Caco-2 (cell line): ENCODE measurements at regions not wholly inside any gene's neighbourhood (a gene's known extent, or its start where the extent isn't known, plus 50 kb on each side); places are given as distances from the start of the nearest gene placed in this dataset.

ENCODE experiments used
- BruUV-seq: library from RNA; stranded (reverse); fragments of 400-500 nt; replicated peaks from 2 replicates; lab custom pipeline; 2021; lab: Mats Ljungman, UMichigan
- CTCF ChIA-PET: fragments of 300-600 bp; sonication (Branson Sonifier 250); formaldehyde crosslinking; loops from one replicate; lab custom pipeline; 2022; ENCODE audit warnings: antibody characterized with exemption; lab: Charles Lee
- POLR2A ChIA-PET: fragments of 300-600 bp; sonication (Branson Sonifier 250); formaldehyde crosslinking; loops from one replicate; lab custom pipeline; 2022; ENCODE audit warnings: antibody characterized with exemption; lab: Charles Lee
- DNase-seq, 2 experiments: peaks; one replicate each; pipeline versions ENCODE4 v3.0.0 to v3.0.0-alpha.2; 2020 to 2022
- H3K27me3 ChIP-seq: replicated peaks from 2 replicates; pipeline ENCODE4 v1.6.0; 2011; ENCODE audit warnings: low read length; ENCODE audit not compliant: control insufficient read depth, insufficient read depth
- H3K36me3 ChIP-seq: 2 replicates; pipeline ENCODE4 v1.5.1; 2011; ENCODE audit warnings: low read length; ENCODE audit not compliant: control insufficient read depth, insufficient read depth
- H3K4me1 ChIP-seq: fragments of 250-450 bp; sonication (Bioruptor Pico); 2 replicates; pipeline ENCODE4 v1.5.1; 2020; ENCODE audit warnings: mild to moderate bottlenecking
- H3K4me3 ChIP-seq: 2 replicates; pipeline ENCODE4 v1.5.1; 2011; ENCODE audit warnings: low read depth, mild to moderate bottlenecking, control low read depth, low read length
- H3K9me3 ChIP-seq: fragments of 250-450 bp; sonication (Bioruptor Pico); 2 replicates; pipeline ENCODE4 v1.5.1; 2020; ENCODE audit warnings: mild to moderate bottlenecking, moderate library complexity
- H3K27ac Mint-ChIP-seq: one replicate; pipeline ENCODE4 v1.8.0; 2022; ENCODE audit warnings: mixed read lengths; ENCODE audit not compliant: unreplicated experiment
- H3K27me3 Mint-ChIP-seq: one replicate; pipeline ENCODE4 v1.8.0; 2022; ENCODE audit warnings: mixed read lengths; ENCODE audit not compliant: insufficient read depth, unreplicated experiment
- H3K36me3 Mint-ChIP-seq: one replicate; pipeline ENCODE4 v1.8.0; 2022; ENCODE audit warnings: mild to moderate bottlenecking, mixed read lengths; ENCODE audit not compliant: insufficient read depth, unreplicated experiment
- H3K4me1 Mint-ChIP-seq: one replicate; pipeline ENCODE4 v1.8.0; 2022; ENCODE audit warnings: low read depth, mixed read lengths; ENCODE audit not compliant: unreplicated experiment
- H3K4me3 Mint-ChIP-seq: one replicate; pipeline ENCODE4 v1.8.0; 2022; ENCODE audit warnings: mild to moderate bottlenecking, moderate library complexity, mixed read lengths; ENCODE audit not compliant: unreplicated experiment
- H3K9me3 Mint-ChIP-seq: one replicate; pipeline ENCODE4 v1.8.0; 2022; ENCODE audit warnings: mixed read lengths; ENCODE audit not compliant: unreplicated experiment
- intact Hi-C: fragments of 100-400 bp; cut with micrococcal nuclease; formaldehyde crosslinking; loops from one replicate; pipeline ENCODE4 v1.10.0; 2022; ENCODE audit not compliant: unreplicated experiment
- TF ChIP-seq, protein P1 (sequence below), 2 experiments: fragments of 200-600 bp in 1 of 2; IDR thresholded peaks; 1 replicate in 1 of 2; 2 replicates in 1 of 2; pipeline versions ENCODE4 v1.5.1 to v1.8.0; 2011 to 2022; ENCODE audit warnings: antibody characterized with exemption in 1 of 2, control low read depth in 1 of 2, inconsistent platforms in 1 of 2, low read depth in 1 of 2, low read length in 1 of 2, mild to moderate bottlenecking in 1 of 2, moderate library complexity in 1 of 2; ENCODE audit not compliant: insufficient read depth in 1 of 2, severe bottlenecking in 1 of 2, unreplicated experiment in 1 of 2

DNA sequence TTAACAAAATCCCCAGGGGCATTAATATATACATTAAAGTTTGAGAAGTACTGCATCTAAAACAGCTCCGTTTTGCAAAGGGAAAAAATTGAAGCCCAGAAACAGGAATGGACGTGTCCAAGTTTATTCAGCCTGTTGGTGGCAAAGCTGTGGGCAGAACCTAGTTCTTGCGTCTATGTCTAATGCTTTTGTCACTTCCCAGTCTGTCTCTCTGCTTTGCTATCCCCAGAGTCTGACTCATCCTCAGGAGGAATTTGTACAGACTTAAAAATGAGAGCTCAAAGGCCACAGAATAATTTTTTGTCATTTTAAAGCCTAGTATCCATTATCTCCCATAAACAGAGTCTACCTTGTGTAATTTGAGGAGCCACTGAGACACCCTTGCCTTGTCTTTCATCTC lies 330.9 kb upstream of the GRIA1 start:
- TF ChIP-seq, protein P1, sequence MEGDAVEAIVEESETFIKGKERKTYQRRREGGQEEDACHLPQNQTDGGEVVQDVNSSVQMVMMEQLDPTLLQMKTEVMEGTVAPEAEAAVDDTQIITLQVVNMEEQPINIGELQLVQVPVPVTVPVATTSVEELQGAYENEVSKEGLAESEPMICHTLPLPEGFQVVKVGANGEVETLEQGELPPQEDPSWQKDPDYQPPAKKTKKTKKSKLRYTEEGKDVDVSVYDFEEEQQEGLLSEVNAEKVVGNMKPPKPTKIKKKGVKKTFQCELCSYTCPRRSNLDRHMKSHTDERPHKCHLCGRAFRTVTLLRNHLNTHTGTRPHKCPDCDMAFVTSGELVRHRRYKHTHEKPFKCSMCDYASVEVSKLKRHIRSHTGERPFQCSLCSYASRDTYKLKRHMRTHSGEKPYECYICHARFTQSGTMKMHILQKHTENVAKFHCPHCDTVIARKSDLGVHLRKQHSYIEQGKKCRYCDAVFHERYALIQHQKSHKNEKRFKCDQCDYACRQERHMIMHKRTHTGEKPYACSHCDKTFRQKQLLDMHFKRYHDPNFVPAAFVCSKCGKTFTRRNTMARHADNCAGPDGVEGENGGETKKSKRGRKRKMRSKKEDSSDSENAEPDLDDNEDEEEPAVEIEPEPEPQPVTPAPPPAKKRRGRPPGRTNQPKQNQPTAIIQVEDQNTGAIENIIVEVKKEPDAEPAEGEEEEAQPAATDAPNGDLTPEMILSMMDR (IDR thresholded peaks at IDR 0.05; ENCODE audit: insufficient read depth in 1 of 2, low read depth in 1 of 2, low read length in 1 of 2, severe bottlenecking in 1 of 2, unreplicated experiment in 1 of 2): no peak
- BruUV-seq: no TSS peak
- H3K4me1 ChIP-seq: no peaks in the 10 kb centered on the region
- no peak overlapping the region for H3K27ac Mint-ChIP-seq
- H3K36me3 Mint-ChIP-seq: no peaks in the 10 kb centered on the region
- H3K4me3 Mint-ChIP-seq: no peak overlapping the region
- intact Hi-C loops: no loop called here
- peaks cover 4% of the 10 kb centered on the region for H3K27me3 Mint-ChIP-seq
- CTCF ChIA-PET: no interaction called here
- no peaks in the 10 kb centered on the region for H3K9me3 ChIP-seq
- H3K27me3 ChIP-seq: no peaks in the 10 kb centered on the region
- no peak for DNase-seq
- no peaks in the 10 kb centered on the region for H3K9me3 Mint-ChIP-seq
- no peaks in the 10 kb centered on the region for H3K36me3 ChIP-seq
- POLR2A ChIA-PET: no interaction called here
- H3K4me1 Mint-ChIP-seq: no peaks in the 10 kb centered on the region
- no peak overlapping the region for H3K4me3 ChIP-seq

DNA sequence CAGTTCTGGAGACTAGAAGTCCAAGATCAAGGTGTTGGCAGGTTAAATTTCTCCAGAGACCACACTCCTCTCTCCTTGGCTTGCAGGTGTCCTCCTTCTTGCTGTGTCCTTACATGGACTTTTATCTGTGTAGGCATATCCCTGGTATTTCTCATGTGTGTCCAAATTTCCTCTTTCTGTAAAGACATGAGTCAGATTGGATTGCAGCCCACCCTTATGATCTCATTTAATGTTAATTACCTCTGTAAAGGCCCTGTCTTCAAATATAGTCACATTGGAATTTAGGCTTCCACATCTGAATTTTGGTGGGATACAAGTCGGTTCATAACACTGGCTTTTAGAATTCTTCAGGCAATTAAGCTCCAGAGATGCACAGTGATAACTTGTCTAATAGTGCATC lies 322.2 kb upstream of the GRIA1 start:
- H3K27ac Mint-ChIP-seq: no peak overlapping the region
- no TSS peak for BruUV-seq

DNA sequence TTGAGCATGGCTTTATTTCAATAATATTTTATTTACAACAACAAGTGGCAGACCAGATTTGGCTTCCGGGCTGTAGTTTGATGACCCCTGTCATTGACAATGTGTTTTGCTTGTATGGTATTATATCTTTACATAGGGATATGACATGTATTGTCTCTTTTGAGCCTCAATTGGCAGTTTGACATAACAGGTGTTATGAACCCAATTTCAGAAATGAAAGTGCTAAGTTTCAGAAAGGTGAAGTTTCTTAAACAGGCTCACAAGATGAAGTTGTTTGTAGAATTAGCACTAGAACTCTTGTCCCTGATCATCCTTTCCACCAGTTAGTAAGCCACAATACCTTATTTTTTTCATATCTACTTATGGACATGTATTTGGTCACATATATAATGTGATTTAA lies 303.0 kb upstream of the GRIA1 start:
- no peak overlapping the region for H3K4me3 ChIP-seq
- H3K4me3 Mint-ChIP-seq: no peak overlapping the region
- no peaks in the 10 kb centered on the region for H3K4me1 ChIP-seq
- no peak overlapping the region for H3K27ac Mint-ChIP-seq
- H3K27me3 Mint-ChIP-seq: no peaks in the 10 kb centered on the region
- no peaks in the 10 kb centered on the region for H3K36me3 Mint-ChIP-seq
- no peaks in the 10 kb centered on the region for H3K9me3 ChIP-seq
- ChIA-PET POLR2A (no interaction called here), CTCF (no interaction called here)
- TF ChIP-seq, protein P1 (IDR thresholded peaks at IDR 0.05; ENCODE audit: insufficient read depth in 1 of 2, low read depth in 1 of 2, low read length in 1 of 2, severe bottlenecking in 1 of 2, unreplicated experiment in 1 of 2): no peak
- intact Hi-C loops: no loop called here
- H3K27me3 ChIP-seq: no peaks in the 10 kb centered on the region
- no peaks in the 10 kb centered on the region for H3K9me3 Mint-ChIP-seq
- no peaks in the 10 kb centered on the region for H3K36me3 ChIP-seq
- no peaks in the 10 kb centered on the region for H3K4me1 Mint-ChIP-seq
- no TSS peak for BruUV-seq
- DNase-seq: no peak

More for the DNA sequence above, 322.2 kb upstream of the GRIA1 start:
- H3K36me3 ChIP-seq: no peaks in the 10 kb centered on the region
- no peak for DNase-seq
- no peaks in the 10 kb centered on the region for H3K27me3 ChIP-seq
- intact Hi-C loops: no loop called here
- Mint-ChIP-seq H3K4me3 (no peak overlapping the region), H3K9me3 (no peaks in the 10 kb centered on the region), H3K27me3 (no peaks in the 10 kb centered on the region), H3K4me1 (no peaks in the 10 kb centered on the region), H3K36me3 (no peaks in the 10 kb centered on the region)
- no peaks in the 10 kb centered on the region for H3K9me3 ChIP-seq
- CTCF ChIA-PET: no interaction called here
- TF ChIP-seq, protein P1 (IDR thresholded peaks at IDR 0.05; ENCODE audit: insufficient read depth in 1 of 2, low read depth in 1 of 2, low read length in 1 of 2, severe bottlenecking in 1 of 2, unreplicated experiment in 1 of 2): no peak
- no peaks in the 10 kb centered on the region for H3K4me1 ChIP-seq
- H3K4me3 ChIP-seq: no peak overlapping the region
- POLR2A ChIA-PET: no interaction called here
